ENCODE measurements at regions not wholly inside any gene's neighbourhood (a gene's known extent, or its start where the extent isn't known, plus 50 kb on each side); places are given as distances from the start of the nearest gene placed in this dataset.

GRCh38 chr11:133732109-133732674, 113.1 kb downstream of the SPATA19 start:
- no peaks in the 10 kb centered on the region; the same call in 1 of the 2 replicates for H3K27me3 ChIP-seq (ENCODE audit: insufficient read depth, low read length)
- WGBS (ENCODE audit: extremely low coverage, insufficient read length, low lambda C conversion rate), result no CpG with 5 or more reads among the region's 10 CpGs
- H3K56ac ChIP-seq (ENCODE audit: insufficient read length, low read depth, low read length), result no peak overlapping the region
- no peak overlapping the region for H3K14ac ChIP-seq (ENCODE audit: insufficient read depth, low read length)
- Mint-ChIP-seq H3K9me3 (peaks cover 0 to 3% of the 10 kb centered on the region in 2 experiments; a peak in 2 of 5 replicates), H3K27ac (no peak overlapping the region; a peak in 1 of 7 replicates), H3K27me3 (ENCODE audit: low read depth) (no peaks in the 10 kb centered on the region), H3K36me3 (ENCODE audit: insufficient read depth in 1 of 3, low read depth in 3 of 3) (no peaks in the 10 kb centered on the region; a peak in 2 of 7 replicates), H3K4me3 (no peak overlapping the region), H3K4me1 (peaks cover 23 to 27% of the 10 kb centered on the region in 2 experiments)
- no peak overlapping the region for H2BK20ac ChIP-seq (ENCODE audit: low read depth, low read length, poor library complexity, severe bottlenecking)
- H3K79me1 ChIP-seq (ENCODE audit: insufficient read depth, low read depth, low read length, poor library complexity, severe bottlenecking), result no peaks in the 10 kb centered on the region
- no peak overlapping the region for H3K23ac ChIP-seq (ENCODE audit: insufficient read length, low read depth, low read length)
- no peaks in the 10 kb centered on the region for H3K4me1 ChIP-seq (ENCODE audit: insufficient read depth, low read length)
- no peak overlapping the region for H3K4me2 ChIP-seq (ENCODE audit: insufficient read depth, insufficient read length, low read length)
- no peak overlapping the region for H2BK5ac ChIP-seq (ENCODE audit: insufficient read length, low read length)
- no peak overlapping the region for H3K18ac ChIP-seq (ENCODE audit: insufficient read length, low read depth, low read length)
- no peak overlapping the region for H4K91ac ChIP-seq (ENCODE audit: insufficient read length, low read depth, low read length)
- H2BK15ac ChIP-seq (ENCODE audit: low read depth, low read length), result no peak overlapping the region
- H4K20me1 ChIP-seq (ENCODE audit: control insufficient read depth, insufficient read depth, insufficient read length), result peaks cover 2% of the 10 kb centered on the region
- no peak overlapping the region for H2AFZ ChIP-seq (ENCODE audit: low read length)
- peaks cover 2% of the 10 kb centered on the region; the same call in 1 of the 2 replicates for H3K79me2 ChIP-seq (ENCODE audit: insufficient read depth, low read length)
- DNase-seq, result no peak
- no peaks in the 10 kb centered on the region for H3K23me2 ChIP-seq (ENCODE audit: insufficient read length, low read depth, low read length, poor library complexity, severe bottlenecking)
- no peak overlapping the region for H3K4ac ChIP-seq (ENCODE audit: low read depth, low read length)
- no peak overlapping the region for H2BK120ac ChIP-seq (ENCODE audit: low read depth, low read length, poor library complexity, severe bottlenecking)
- H4K5ac ChIP-seq (ENCODE audit: insufficient read length, low read depth, low read length), result no peak overlapping the region
- H3K9me3 ChIP-seq (ENCODE audit: control insufficient read depth, low read depth, low read length), result no peaks in the 10 kb centered on the region
- no peak overlapping the region for H2BK12ac ChIP-seq (ENCODE audit: insufficient read length, low read depth, low read length)
- TF ChIP-seq CTCF (conservative IDR thresholded peaks at IDR 0.05), result no peak
- no peak overlapping the region for H2AK5ac ChIP-seq (ENCODE audit: insufficient read length, low read length)
- no peak overlapping the region for H3K27ac ChIP-seq (ENCODE audit: insufficient read length, low read depth, low read length)
- H4K8ac ChIP-seq (replicated peaks; ENCODE audit: insufficient read length, low read depth, low read length), result no peak overlapping the region
- no peak overlapping the region for H3T11ph ChIP-seq (ENCODE audit: low read length)
- H3K9ac ChIP-seq (ENCODE audit: extremely low read depth, insufficient read length, low read length), result no peak overlapping the region

Measured in H9 (cell line).